Skin of body (tissue), 1 donor: ENCODE measurements at regions not wholly inside any gene's neighbourhood (a gene's known extent, or its start where the extent isn't known, plus 50 kb on each side); places are given as distances from the start of the nearest gene placed in this dataset.
"Not testable (repeated sequence)": the region's sequence is repeated elsewhere in the genome, so short reads cannot be mapped to it uniquely, and the experiment has no call there.

Experiments used
- DNase-seq: peaks from one replicate; lab custom pipeline; 2025; lab: John Stamatoyannopoulos, UW

DNA sequence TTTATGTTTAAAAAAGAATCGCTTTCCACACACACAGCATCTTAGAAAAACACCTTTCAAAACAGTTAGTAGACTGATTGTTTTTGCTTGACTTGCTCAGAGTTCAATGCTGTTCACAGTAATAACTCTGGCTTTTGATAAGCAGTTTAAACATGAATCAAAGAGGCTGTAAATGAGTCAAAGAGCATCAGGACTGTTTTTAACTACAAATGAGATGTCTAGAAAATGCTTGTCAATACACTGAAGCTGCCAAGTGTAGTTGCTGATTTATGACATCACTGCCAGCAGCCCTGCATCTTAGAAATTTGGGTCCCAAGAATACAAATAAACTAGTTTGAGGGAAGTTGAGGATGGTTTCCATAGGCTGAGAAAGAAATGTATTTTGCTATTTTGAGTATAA, 2057.1 kb upstream of the PCDH20 start:
- DNase-seq = no peak

DNA sequence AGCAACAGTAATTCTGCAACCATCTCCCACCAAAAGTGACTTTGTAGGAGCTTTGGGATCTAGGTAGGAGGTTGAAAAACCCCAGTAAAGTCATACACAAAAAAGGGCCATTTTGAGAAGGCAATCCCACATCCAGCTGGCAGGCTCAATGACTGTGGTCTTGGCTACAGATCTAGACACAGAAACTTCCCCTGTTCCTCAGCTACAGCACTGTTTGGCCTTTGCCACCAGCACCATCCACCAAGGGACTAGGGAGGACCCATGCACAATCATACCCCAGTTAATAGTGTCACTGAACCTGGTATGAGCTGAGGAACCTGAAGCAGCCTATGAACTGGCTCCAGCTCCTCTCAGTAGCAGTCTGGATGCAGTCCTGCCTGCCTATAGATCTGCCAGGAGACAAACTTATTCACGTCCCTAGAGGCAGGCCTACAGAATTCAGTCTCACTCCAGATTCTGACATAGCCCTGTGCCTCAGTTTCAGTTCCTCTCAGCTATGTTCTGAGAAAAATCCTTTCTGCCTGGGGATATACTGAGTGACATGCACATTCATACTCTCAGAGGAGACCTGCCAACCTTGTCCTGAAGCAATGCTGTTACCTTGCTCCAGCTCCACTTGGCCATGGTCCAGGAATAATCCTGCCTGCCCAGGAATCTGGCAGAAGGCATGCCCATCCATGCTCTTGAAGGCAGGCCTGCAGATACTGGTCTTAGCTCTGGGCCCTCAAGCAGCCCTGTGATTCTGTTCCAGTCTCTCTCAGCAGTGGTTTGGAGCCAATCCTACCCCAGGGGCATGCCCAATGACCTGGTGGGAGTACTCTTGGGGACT, 2048.3 kb upstream of the PCDH20 start:
- DNase-seq = no peak

DNA sequence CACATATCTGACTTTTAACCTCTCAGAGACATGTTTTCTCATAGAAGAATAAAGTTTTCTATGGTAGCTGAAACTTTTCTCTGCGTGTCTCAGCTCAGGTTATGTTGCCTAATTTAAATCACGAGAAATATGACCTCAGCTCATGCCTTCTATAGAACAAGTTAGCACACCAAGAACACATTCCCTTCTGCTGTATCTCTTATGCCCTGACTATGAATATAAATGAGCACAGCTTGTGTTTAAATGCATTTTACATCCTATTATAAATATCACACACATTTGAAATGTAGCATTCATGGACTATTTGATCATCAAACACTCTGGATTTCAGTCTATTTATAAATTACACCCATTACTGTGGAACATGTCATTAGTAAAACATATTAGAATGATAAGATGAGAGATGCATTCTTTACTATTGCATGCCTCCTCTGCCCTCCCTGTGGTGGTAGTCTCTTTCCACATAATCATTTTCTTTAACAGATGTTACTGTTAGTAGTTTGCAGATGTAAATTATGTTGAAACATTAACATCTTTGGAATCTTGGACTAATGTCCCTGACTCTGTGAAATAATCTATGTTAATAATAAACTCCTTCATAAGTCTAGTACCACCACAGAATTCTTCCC, 2044.9 kb upstream of the PCDH20 start:
- DNase-seq = no peak

- no peak for DNase-seq
Observed at GRCh38 chr13:63457186-63457585, 2041.5 kb upstream of the PCDH20 start.

DNA sequence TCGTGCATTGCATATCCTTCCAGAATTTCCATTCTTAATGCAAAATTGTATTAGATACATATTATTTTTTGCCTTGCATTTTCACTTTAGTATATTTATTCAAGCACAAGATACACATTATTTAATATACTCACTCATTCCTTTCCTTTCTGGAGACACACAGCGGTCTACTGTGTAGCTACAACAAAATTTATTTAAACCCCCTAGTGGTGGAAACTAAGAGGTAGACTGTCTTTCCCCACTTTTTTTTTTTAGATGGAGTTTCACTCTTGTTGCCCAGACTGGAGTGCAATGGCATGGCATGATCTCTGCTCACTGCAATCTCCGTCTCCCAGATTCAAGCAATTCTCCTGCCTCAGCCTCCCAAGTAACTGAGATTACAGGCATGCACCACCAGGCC, 2040.3 kb upstream of the PCDH20 start:
- DNase-seq = no peak

- no peak for DNase-seq
Observed at GRCh38 chr13:63449550-63449949, 2033.9 kb upstream of the PCDH20 start.

- no peak for DNase-seq
Observed at GRCh38 chr13:63448692-63449091, 2033.0 kb upstream of the PCDH20 start.

GRCh38 chr13:63446329-63446728, 2030.7 kb upstream of the PCDH20 start:
- no peak for DNase-seq

- DNase-seq = not testable (repeated sequence)
Observed at GRCh38 chr13:63444225-63444624, 2028.6 kb upstream of the PCDH20 start.

GRCh38 chr13:63438951-63439350, 2023.3 kb upstream of the PCDH20 start:
- DNase-seq = no peak

DNA sequence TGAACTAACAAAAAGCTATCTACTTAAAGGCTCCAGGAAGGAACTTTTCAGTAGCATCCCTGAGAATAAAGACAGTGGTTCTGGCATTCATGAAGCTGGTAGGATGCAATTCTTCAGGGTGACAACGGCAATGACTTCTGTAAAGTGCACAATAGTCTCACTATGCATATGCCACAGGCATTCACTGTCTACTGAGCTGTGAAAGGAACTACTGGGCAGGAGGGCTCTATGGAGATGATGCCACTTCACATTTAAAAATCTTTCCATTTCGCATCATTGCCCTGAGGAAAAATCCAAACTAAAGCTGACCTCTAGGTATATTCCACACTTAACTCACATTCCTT, 2020.6 kb upstream of the PCDH20 start:
- DNase-seq = no peak

- DNase-seq = no peak
Observed at GRCh38 chr13:63435667-63436324, 2020.1 kb upstream of the PCDH20 start.

DNA sequence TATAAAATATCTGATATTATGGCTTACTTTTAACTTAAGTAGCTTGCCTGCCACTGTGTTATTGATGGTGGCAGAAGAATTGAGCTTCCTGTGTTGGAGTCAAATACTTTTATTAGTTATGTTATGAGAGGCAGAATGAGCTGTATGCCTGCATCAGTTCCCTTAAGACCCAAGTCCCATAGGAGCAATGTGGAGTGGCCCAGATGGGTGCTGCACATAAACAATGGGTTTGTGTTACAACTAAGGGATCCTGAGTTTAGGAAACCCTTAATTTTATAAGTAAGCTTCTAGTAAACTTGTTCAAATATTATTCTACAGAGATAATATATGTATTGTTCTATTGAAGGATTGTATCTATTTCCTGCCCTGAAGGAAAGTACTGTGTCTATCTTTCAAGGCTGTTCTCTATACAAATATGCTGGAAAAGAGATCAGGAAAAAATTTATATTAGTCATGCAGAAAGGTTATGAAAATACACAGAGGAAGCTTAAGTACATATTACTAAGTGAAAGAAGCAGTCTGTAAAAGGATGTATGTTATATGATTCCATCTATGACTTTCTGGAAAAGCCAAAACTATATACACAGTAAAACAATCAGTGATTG, 2018.0 kb upstream of the PCDH20 start:
- DNase-seq = no peak

DNA sequence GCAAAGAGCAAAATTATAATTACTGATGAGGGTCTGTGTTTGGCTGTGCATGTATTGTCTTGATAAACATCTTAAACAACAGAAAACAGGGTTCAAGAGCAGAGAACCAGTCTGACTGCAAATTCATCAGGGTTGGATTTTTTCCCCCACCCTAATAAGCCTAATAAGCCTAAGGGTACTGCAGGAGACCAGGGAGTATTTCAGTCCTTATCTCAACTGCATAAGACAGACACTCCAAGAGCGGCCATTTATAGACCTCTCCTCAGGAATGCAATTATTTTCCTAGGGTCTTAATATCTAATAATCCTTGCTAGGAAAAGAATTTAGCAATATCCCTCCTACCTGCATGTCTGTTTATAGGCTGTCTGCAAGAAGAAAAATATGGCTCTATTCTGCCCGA, 2011.5 kb upstream of the PCDH20 start:
- DNase-seq = no peak

DNA sequence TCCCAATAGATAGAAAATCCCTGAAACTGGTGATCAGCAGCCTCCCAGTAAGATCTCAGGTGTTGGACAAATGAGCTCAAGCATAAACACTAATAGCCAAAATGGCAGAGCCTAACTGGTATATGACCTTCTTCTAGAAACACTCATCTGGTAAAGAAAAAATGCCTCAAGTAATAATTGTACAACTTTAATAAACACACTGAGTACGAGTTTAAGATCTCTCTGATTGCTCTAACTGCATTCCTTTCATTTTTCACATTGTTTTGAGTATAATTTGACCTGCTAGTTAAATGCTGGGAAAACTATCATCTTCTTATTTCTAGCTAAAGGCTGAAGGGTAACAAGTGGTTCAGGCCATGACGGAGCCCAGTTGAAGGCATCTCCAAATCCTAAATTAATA, 2009.5 kb upstream of the PCDH20 start:
- no peak for DNase-seq

DNA sequence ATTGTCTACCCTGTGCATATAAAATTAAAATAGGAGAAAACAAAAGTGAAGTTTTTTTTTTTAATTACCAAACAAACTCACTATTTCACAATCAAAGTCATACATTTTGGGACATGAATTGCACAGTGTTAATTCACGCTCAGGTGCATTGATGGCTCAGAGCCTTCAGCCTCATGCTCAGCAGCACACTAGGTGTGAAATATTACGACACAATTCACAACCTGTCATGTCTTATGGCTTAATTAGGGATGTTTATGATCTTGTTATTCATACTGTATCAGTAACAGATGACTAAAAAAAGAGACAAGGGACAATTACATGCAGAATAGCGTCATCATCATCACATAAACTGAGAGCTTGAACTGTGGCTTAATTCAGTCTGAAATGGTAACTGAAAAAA, 2005.5 kb upstream of the PCDH20 start:
- no peak for DNase-seq

- no peak for DNase-seq
Observed at GRCh38 chr13:63420685-63421084, 2005.0 kb upstream of the PCDH20 start.

GRCh38 chr13:63414247-63414646, 1998.6 kb upstream of the PCDH20 start:
- DNase-seq = no peak

DNA sequence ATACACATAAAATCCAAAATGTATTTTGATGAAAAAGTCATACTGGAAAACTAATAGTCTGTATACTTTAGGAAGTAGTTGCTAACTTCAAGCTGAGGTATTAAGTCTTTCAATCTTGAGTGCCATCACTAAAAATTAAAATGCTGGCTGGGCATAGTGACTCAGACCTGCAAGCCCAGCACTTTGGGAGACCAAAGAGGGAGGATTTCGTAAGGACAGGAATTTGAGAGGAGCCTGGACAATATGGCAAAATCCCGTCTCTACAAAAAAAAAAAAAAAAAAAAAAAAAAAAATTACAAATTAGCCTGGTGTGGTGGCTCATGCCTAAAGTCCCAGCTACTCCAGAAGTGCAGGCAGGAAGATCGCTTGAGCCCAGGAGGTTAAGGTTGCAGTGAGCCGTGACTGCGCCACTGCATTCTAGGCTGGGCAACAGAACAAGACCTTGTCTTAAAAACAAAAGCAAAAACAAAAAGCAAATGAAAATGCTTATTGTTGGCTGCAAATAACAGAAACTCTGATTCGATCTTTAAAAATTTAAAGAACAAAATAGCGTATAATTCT, 1994.2 kb upstream of the PCDH20 start:
- DNase-seq = no peak

DNA sequence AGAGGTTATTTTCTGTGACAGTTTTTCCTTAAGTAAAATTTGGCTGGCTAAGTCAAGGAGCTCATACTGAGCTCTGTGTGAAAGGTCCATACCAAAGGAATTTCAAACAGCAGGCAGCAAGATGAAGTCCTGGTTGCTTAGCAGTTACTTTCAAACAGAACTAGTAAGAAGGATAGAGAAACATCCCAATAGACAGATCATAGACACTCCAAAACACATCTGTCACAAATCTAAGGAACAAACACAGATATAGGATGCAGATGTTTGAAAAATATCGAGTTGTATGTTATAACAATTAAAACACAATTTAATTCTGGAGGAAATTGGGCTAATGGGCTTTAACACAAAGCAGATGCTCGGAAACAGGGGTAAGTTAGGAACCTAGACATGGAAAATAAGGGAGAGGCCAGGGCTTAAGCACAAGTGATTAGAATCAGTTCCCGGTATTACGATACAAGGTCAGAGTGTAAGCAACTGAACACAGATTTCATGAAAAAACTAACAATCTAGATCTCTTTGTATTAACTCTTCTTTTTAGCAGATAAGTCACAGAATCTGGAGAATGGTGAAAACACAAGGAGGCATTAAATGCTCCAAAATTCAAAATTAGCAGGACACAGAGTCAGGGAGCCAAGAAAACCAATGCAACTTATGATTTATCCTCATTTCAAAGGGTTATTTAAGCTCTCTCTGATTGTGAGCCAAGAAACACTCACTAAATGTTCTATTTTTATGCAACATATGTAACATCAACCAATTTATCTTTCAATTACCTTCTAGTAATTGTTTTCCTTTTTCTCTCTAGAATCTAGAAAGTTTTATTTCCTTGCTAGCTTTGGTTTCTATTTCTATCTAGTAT, 1992.9 kb upstream of the PCDH20 start:
- peak; percentile 89 for DNase-seq

DNA sequence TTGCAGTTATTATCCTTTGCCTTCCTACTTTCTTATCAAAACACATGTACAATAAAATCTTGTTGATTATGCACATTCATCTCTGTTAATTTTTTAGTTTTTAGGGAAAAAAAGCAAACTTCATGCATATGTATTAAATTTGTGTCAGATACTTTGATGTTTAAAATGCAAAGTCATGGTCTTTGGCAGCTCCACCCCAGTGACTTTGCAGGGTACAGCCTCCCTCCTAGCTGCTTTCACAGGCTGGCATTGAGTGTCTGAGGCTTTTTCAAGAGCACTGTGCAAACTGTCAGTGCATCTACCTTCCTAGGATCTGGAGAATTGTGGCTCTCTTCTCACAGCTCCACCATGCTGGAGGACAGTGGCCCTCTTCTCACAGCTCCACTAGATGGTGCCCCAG, 1988.1 kb upstream of the PCDH20 start:
- DNase-seq = no peak
